GM18909 (cell line): ENCODE measurements at regions not wholly inside any gene's neighbourhood (a gene's known extent, or its start where the extent isn't known, plus 50 kb on each side); places are given as distances from the start of the nearest gene placed in this dataset.
"Not testable (repeated sequence)": the region's sequence is repeated elsewhere in the genome, so short reads cannot be mapped to it uniquely, and the experiment has no call there.

Source experiments
- ATAC-seq: cut with Tn5 transposase; IDR thresholded peaks from one replicate; pipeline ENCODE4 v1.9.1; 2021; ENCODE audit warnings: mild to moderate bottlenecking; ENCODE audit not compliant: unreplicated experiment, poor library complexity

DNA sequence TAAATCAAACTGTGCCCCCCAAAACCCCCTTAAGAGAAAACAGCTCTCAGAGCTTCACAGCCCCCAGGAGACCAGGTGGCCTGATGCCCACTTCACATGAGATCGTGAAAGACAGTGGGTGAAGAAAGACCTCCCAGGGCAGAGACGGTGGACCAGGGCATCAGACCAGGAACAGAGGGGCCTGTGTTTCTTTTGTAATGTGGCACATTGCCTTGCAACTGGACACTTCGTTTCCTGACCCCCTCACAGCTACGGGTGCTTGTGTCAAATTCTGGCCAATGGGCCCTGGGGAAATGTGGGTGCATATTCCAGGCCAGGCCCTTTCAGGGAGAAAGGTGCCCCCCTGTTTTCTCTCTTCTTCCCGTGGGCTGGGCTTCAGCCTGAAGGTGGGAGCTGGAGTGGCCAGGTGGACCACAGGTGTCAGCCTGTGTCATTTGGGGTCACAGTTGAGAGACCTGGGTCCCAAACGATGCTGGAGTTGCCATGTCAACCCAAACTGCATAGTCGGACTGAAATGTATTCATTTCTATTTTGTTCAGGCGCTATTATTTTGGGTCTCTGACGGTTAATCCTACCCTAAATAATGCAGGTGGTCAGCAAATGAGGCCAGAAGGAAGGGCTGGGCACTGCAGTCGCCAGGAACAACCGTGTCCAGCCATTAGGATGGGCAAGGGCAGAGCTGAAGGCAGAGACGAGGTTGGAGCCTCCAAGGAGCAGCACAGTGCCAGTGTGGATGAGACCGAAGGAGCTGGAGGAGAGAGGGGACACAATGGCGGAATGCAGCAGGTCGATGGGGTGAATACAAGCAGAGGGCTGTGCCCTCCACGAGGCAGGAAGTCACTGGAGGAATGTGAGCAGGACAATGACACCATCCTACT is 338.2 kb downstream of the EIPR1 start:
- no peak for ATAC-seq

DNA sequence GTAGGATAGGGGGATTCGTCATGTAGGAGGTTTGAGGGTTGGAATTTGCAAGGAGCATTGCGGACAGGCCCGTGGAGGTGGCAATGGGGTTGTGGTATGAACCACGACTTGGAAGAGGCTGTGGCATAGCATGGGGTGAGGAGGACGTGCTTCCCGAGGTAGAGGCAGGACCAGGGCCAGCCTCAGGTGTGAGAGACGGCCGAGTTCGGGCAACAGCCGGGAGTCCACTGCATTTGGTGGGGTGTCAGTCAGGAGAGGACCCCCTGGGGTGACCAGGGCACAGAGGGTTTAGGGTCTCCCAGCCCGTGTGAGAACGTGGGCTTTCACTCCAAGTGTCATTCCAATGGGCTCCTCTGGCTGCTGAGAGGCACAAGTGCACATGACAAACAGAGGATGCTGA is 339.0 kb downstream of the EIPR1 start:
- ATAC-seq: no peak

DNA sequence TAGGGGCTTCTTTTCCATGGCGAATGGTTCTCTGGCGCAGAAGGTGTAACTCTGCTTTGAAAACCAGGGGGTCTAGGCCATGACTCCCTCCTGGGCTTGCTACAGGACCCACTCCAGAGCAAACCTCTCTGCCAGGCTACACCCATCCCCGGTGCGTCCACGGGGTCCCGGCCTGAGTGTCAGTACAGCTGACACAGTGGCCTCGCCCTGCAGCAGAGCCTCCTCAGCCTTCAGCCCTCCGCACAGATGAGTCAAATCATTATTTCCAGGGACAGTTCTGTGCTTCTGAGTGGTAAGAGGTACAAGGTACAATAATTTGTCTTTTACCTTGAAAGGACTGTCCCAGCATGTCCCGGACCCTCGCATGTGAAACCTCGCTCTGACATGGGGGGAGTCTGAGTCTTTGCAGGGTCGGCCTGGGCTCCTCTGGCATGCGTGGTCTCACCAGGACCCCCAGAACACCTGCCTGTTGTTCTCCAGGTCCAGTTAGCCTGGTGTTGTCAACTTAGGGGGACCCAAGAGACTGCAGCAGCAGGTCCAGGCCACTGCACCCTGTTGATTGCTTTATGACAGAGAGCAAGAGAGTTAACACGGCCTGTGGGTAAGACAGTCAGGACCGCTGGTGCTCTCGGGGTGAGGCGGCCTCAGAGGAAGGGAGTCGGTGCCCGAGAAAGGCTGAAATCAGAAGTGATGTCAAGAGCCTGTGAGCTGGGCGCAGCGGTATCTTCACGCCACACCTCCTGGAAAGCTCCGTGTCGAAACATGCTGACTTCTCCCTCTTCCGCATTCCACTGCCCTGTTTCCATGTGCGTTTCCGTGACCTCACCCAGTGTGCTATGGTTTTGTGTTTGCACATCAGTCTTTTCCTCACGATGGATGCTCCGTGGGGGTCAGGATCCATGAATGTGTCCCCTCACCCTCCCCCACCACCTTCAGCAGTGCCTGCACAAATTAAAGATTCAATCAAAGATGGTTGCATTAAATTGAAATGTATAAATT is 340.1 kb downstream of the EIPR1 start:
- no peak for ATAC-seq

DNA sequence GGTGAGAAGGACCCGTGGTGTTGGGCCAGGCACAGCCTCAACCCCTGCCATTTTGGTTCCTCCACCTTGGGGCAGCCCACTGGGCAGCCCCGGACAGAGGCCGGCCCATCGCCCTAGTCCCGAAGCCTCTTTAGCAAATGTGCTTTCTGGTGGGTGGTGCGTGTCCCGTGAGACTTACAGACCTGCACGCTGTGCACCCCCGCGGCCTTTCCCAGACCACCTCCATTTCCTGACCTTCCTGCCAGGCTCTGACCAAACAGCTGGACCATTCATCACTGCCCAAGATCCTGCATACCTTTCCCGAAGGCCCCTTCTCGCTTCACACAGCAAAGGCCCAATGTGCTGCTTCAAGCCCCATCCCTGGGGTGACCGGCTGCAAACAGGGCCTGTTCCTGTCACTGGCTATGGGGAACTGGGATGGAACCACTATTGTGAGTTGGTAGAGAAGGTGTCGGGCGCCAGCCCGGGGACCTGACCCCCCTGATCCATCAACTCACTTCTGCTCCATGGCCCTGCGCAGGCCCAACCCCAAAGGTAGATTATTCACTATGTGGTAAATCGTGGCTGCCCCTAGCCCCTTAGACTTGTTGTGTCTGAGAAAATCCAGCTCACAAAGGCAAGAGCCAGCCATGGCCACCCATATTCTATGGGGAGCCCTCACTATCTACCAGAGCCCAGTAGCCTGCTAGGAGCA is 341.0 kb downstream of the EIPR1 start:
- ATAC-seq: no peak

DNA sequence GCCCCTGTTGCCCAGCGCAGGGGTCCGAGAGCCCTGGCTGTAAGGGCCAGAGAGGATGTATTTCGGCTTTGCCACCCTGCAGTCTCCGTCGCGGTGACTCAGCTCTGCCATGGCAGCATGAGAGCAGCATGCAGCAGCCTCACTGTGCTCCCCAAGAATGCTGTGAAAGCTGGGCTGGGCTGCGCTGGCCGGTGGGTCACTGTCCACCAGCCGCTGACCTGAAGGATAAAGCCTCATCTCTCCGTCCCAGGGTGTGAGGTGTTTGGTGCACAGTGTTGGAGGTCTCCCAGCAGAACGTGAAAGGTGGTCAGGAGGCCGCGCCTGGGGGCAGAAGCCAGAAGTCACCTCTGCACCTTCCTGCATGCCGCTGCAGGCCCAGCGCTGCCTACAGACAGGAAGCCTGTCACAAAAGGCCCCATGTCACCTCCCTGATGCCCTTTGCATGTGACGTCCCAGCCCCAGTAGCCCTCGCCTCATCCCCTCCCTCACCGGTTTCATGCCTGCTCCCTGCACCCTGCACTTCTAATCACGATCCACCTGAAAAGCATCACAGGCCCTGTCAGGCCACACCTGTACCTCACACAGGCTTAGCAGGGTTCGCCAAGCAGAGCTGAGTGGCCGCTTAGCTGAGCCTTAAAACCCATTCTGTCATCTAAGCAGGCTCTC is 342.1 kb downstream of the EIPR1 start:
- ATAC-seq: no peak

DNA sequence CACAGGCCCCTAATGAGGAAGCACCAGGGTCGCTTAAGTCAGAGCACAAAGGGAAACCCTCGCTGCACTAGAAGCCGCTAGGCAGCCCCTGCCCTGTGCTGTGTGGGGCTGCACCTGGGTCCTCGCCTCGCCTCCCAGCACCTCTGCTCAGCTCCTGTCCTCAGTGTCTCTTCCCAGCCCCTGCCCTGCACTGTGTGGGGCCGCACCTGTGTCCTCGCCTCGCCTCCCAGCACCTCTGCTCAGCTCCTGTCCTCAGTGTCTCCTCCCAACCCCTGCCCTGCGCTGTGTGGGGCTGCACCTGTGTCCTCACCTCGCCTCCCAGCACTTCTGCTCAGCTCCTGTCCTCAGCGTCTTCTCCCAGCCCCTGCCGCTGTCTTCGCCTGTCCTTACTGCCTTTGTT is 342.8 kb downstream of the EIPR1 start:
- no peak for ATAC-seq

DNA sequence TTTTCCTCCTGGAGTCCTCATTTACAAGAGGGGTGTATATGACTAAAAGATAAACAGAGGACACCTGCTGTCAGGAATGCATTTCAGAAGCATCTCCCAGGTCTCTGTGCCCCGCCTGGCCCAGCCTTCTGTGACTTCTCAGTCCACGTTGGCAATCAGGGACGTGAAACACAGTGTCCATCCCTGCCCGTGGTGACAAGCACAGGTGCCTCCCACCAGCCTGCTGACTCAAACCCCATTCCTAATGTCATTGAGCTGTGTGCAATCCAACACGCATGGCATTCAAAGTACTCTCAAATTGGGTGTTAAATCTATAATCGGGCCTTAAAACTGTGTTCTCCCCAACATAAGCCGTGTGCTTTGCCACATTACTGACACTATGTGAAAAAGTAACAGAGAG is 343.2 kb downstream of the EIPR1 start:
- no peak for ATAC-seq

DNA sequence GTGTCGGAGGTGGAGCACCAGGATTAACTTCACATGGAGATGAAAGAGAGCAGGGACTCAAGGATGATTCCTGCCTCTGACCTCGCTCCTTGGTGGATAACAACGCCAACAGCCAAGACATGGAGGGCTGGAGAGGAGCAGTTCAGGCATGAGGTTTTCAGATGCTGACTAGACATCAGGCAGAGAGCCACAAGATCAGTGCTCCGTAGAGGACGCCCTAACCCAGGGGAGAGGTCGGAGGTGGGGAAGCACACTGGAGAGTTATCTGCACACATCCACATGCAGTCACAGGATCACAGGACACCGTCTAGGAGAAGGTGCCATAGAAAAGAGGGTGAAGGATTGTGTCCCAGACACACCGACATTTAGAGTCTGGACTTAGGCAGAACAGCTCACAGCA is 344.3 kb downstream of the EIPR1 start:
- ATAC-seq: no peak

DNA sequence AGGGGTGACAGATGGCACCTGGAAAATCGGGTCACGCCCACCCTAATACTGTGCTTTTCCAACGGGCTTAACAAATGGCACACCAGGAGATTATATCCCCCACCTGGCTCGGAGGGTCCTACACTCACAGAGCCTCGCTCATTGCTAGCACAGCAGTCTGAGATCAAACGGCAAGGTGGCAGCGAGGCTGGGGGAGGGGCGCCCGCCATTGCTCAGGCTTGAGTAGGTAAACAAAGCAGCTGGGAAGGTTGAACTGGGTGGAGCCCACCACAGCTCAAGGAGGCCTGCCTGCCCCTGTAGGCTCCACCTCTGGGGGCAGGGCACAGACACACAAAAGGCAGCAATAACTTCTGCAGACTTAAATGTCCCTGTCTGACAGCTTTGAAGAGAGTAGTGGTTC is 346.8 kb downstream of the EIPR1 start:
- ATAC-seq: not testable (repeated sequence)

DNA sequence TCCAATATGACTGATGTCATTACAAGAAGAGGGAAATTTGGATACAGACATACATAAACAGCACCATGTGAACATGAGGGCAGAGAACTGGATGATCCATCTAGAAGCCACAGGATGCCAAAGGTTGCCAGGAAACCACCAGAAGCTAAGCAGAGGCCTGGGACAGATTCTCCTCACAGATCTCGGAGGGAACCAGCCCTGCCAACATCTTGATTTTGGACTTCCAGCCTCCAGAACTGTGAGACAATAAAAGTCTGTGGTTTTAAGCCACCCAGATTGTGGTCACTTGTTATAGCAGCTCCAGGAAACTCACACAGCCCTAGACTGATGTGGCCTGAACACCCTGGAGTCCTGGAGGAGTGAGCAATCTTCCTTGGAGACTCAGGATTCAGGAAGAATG is 351.6 kb downstream of the EIPR1 start:
- no peak for ATAC-seq

DNA sequence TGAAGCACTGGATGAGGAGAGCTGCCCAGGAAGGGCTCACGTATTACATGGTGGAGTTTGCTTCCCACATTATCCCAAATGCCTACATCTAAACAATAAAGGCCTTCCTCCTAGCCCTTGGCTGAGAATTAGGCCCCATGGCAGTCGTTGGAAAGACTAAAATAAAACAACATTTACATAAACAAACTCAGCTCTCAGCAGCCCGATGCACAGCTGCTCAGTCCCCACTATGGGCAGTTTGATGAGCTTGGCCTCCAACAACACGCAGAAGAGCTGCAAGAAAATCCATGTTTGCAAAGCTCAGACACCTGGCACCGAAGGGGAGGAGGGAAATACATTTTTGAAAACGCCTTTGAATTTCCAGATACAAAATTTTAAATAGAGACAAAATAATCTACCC is 352.4 kb downstream of the EIPR1 start:
- ATAC-seq: no peak

DNA sequence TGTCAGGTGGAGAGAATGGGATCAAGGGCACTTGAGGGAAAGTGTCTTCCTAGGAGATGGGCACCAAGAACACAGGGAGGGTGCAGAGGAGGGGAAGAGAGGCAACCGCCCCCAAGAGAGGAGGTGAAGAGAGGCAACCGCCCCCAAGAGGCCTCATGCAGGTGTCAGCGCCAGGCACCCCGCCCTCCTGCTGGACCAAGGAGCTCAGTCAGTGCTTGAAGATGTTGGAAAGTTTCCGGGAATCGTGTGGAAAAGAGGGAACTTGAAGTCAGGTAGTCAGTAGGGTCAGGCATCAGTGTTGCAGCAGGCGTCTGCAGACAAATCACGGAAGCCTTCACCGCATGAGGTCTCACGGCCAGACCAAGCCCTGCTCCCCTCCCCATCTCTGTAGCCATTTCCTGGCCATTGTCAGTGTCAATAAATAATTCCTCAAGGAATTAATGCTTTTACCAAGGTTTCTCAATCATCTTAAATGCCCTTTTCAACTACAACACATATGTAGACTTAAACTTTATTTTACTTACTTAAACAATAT is 353.1 kb downstream of the EIPR1 start:
- ATAC-seq: no peak

DNA sequence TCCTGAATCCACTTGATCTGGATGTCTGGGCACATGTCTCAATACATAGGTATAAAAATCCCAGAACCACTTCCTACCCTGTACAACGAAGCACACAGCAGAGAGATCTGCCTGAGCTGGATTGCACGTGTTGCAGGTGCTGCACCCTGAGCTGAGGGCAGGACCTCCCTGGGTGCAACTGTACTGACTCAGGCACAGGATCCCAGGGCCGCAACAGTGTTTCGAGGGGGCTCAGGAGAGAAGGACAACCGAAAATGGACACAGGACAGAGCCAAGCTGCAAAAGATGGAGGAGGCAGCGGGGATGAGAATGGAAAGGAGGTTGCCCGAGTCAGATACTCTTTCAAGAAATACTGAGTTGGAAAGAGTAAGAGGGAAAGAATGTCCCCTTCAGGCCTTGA is 354.1 kb downstream of the EIPR1 start:
- no peak for ATAC-seq

DNA sequence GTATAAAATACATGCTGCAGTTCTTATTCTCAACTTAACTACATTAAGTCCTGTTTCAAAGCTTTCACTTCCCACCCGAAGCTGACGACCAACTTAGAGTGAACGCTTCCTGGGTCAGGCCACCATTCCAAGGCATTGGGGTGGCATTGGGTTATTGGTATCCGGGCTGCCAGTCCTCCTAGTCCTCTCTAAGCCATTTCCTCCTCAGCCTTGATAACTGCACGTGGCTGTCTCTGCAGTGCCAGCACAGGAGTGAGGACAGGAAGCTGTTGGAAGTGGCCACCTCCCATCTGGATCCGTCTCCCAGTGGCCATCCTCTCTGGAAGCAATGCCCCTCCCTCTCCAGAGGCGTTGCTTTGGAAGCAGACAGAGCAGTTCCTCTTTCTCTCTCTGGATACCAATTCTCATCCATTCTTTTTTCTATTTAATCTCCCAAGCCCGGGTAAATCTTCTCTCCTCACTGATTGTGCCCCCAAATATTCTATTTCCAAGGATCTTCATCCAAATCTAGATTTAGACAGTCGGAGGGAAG is 354.7 kb downstream of the EIPR1 start:
- no peak for ATAC-seq

DNA sequence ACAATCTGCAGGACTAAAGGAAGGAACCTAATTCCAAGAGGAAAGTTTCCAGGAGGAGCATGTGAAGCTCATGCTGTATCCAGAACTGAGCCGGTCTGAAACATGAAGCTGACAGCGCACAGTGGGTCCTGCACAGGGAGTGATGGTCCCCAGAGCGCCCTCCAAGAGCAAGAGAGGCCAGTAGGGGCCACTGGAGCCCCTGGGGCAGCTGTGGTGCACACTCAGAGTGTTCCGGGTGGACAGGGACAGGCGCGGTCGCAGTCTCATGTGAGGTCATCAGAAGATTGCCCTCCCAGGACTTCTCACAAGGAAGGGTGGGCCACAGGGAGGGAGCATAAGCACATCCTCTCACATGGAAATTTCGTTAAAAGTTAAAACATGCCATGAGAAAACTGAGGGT is 355.9 kb downstream of the EIPR1 start:
- ATAC-seq: no peak

DNA sequence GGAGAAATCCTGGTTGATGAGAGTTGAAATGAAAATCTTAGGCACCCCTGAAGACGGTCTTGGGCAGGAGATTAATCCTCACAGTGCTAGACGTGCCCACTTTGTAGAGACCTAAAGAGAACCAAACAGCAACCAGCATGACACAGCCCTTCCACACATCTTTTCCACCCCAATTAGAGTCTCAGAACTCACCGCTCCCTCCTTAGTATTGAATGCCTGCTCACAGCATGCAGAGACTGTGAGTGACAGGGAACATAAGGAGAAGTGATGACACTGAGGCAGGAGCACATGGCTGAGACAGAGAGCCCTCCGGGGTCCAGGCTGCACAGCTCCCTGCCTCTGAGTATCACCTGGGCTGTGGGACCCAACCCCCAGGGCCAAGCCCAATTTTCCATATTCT is 367.6 kb downstream of the EIPR1 start:
- ATAC-seq: no peak

DNA sequence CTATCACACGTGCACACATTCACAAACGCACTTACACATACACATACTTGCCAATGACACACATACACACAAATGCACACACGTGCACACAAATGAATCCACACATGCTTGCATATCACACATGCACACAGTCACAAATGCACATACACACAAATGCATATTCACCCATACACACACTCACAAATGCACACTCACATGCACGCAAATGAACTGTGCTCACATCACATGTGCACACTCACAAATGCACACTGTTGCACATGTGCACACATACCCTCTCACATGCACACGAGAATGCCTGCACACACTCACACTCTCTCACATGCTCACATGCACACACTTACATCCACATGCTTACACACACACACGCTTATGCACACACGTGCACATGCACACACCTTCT is 368.1 kb downstream of the EIPR1 start:
- no peak for ATAC-seq

DNA sequence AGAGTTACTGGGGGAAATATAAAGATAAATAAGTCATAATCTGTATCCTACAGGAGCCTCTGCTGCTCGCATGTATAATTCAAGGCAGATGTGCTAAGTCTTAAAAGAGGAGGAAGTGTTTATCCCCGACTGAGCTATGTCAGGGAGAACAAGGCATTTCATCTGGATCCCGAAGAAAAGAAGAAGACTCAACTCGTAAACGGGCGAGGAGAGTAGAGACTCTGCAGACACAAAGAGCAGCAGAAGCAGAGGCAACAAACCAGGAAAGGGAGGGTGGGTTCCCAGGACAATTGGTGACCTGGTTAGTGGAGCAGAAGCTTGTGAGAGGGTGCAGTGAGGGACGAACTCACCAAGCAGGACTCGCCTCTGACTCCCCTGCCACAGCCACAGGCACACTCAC is 368.6 kb downstream of the EIPR1 start:
- ATAC-seq: no peak

DNA sequence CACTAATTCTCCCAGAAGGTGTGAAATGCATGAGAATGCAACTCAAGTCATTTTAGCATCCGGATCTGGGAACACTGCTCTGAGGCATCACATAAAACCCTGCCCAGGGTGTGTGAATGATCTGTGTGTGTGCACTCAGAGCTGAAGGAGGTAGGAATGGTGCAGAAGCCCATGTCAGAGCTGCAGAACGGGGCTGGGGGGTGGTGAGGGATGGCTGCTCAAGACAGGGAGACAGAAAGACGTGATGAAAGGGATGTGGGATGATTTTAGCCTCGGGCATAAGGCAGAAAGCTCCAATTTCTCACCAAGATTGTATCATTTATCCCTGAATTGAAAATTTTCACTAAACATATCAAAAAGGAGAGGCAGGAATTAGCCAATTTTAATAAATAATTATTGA is 369.1 kb downstream of the EIPR1 start:
- no peak for ATAC-seq

DNA sequence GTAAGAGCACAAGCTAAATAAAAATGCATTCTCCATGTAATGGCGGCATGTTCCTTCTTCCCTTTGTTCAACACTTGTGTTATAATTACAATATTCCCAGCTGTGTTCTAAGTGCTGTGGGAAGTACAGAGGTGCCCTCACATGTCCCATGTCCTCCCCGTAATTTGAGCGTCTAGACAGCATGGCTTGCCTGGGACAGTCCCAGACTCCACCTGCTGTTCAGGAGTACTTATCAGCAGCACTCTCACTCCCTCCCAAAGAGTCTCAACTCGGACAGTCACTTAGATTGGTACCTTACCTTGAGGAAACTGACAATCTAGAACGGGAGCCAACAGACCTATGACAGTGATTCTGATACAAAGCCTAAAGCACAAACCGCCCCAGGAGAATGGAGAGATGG is 370.5 kb downstream of the EIPR1 start:
- no peak for ATAC-seq
